ENCODE measurements at regions not wholly inside any gene's neighbourhood (a gene's known extent, or its start where the extent isn't known, plus 50 kb on each side); places are given as distances from the start of the nearest gene placed in this dataset.

DNA sequence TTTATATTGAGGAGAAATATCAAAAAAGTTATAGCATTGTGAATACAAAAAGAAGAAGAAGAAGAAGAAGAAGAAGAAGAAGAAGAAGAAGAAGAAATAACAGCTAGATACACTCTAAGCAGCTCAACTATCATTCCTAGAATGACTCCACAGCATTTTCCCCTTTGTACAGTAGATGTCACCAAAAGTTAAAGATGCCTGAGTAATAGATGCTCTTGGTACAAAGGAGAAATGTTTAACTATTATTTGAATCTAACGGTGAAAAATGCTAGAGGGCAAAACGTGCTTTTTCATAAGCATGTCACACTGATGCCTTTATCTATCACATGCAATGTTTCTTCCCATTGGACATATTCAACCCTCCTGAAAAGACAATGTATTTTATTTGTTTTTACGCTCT, 178.4 kb upstream of the GPRIN3 start:
- ChIA-PET POLR2A (no interaction called here), CTCF (no interaction called here)
- TF ChIP-seq SP1 (IDR thresholded peaks at IDR 0.05): no peak
- TF ChIP-seq FOXM1 (IDR thresholded peaks at IDR 0.05; ENCODE audit: borderline replicate concordance): no peak
- no peak for TF ChIP-seq BHLHE40 (IDR thresholded peaks at IDR 0.05; ENCODE audit: borderline replicate concordance)
- no peak for TF ChIP-seq TARDBP (IDR thresholded peaks at IDR 0.05)
- TF ChIP-seq ZNF384 (IDR thresholded peaks at IDR 0.05): no peak
- TF ChIP-seq LEF1 (IDR thresholded peaks at IDR 0.05; ENCODE audit: borderline replicate concordance): no peak
- TF ChIP-seq HDGF (IDR thresholded peaks at IDR 0.05; ENCODE audit: borderline replicate concordance): no peak
- DNase-seq (ENCODE audit: extremely low spot score): peak; percentile 17

DNA sequence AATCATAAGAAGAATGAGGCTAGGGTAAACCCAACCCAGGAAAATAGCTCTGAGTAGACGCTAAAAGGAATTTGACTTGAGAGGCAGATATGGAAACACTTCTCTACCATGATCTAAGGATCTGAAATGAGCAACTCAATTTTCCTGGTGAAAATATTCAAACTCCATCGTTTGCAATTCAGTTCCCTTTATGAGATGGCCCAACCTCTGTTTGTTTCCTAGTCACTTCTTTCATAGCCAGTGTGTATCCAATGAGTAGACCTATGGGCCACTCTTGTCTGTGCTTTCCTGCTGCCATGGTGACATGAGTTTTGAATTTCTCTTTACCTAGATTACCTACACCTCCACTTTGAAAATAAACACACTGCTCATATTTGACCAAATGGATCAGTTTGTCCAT, 176.2 kb upstream of the GPRIN3 start:
- POLR2A ChIA-PET: no interaction called here

DNA sequence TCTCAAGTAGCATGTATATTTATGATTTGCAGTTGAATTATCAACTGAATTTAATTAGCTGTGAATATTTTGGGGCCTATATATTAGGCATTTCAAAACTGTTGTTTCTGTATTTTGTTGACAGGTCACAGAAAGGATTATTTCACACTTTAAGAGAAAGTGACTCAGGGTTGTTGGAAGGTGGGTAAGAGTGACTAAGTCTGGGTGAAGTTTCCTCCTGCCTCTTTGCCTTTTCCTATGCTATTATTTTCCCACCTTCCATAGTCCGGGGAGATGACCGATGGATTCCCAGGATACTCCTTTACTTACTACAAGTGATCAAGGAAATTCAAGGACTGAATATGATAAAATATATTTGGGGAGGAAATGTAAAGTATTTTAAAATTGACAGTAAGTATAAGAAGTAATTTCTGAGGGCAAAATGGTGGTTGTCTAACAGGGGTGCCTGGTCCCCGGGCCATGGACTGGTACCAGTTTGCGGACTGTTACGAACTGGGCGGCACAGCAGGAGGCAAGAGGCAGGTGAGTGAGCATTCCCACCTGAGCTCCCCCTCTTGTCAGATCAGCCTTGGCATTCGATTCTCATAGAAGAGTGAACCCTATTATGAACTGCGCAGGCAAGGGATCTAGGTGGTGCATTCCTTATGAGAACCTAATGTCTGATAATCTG, 175.5 kb upstream of the GPRIN3 start:
- no peak for TF ChIP-seq ARNT (IDR thresholded peaks at IDR 0.05)
- no peak for TF ChIP-seq FOXK2 (IDR thresholded peaks at IDR 0.05)
- no peak for TF ChIP-seq SUZ12 (IDR thresholded peaks at IDR 0.05)
- TF ChIP-seq BHLHE40 (IDR thresholded peaks at IDR 0.05; ENCODE audit: borderline replicate concordance): no peak
- TF ChIP-seq SP1 (IDR thresholded peaks at IDR 0.05): no peak
- TF ChIP-seq L3MBTL2 (conservative IDR thresholded peaks at IDR 0.05): no peak
- TF ChIP-seq FOXA1 (IDR thresholded peaks at IDR 0.05): no peak
- TF ChIP-seq FOXM1 (IDR thresholded peaks at IDR 0.05; ENCODE audit: borderline replicate concordance): no peak
- TF ChIP-seq ELF4 (IDR thresholded peaks at IDR 0.05): no peak
- DNase-seq (ENCODE audit: extremely low spot score): no peak
- POLR2A ChIA-PET: no interaction called here
- CTCF ChIA-PET: no interaction called here

More for the DNA sequence above, 176.2 kb upstream of the GPRIN3 start:
- DNase-seq (ENCODE audit: extremely low spot score): no peak
- CTCF ChIA-PET: no interaction called here
- TF ChIP-seq ZNF384 (IDR thresholded peaks at IDR 0.05) (no peak), BHLHE40 (IDR thresholded peaks at IDR 0.05; ENCODE audit: borderline replicate concordance) (no peak), CTBP1 (IDR thresholded peaks at IDR 0.05; ENCODE audit: borderline replicate concordance) (no peak), FOXA1 (IDR thresholded peaks at IDR 0.05) (no peak), TARDBP (IDR thresholded peaks at IDR 0.05) (no peak), ELF4 (IDR thresholded peaks at IDR 0.05) (no peak)
- TF ChIP-seq, protein P1, sequence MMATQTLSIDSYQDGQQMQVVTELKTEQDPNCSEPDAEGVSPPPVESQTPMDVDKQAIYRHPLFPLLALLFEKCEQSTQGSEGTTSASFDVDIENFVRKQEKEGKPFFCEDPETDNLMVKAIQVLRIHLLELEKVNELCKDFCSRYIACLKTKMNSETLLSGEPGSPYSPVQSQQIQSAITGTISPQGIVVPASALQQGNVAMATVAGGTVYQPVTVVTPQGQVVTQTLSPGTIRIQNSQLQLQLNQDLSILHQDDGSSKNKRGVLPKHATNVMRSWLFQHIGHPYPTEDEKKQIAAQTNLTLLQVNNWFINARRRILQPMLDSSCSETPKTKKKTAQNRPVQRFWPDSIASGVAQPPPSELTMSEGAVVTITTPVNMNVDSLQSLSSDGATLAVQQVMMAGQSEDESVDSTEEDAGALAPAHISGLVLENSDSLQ (IDR thresholded peaks at IDR 0.05): no peak

DNA sequence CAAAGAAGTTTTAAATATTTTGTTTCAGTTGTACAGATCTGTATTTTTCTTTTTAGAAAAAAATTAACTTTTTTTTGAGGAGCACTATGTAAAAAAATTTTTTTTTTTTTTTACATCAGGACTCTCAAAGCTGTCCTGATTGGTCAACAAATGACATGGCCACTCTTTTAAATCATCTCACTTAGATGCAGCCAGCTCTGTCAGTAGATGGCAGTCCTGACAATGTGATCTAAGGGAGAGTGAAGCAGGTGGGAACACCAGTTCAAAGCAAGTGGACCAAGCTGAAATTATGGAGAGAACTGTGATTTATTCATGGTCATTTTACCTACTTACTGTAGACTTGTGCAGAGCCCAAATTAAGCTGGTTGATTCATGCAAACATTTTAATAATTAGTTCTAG, 174.7 kb upstream of the GPRIN3 start:
- POLR2A ChIA-PET: no interaction called here
- TF ChIP-seq, protein P1 (IDR thresholded peaks at IDR 0.05): peak; percentile 75
- TF ChIP-seq ZNF384 (IDR thresholded peaks at IDR 0.05) (peak; percentile 48), FOXM1 (IDR thresholded peaks at IDR 0.05; ENCODE audit: borderline replicate concordance) (no peak)
- CTCF ChIA-PET: no interaction called here
- DNase-seq (ENCODE audit: extremely low spot score): peak; percentile 45

DNA sequence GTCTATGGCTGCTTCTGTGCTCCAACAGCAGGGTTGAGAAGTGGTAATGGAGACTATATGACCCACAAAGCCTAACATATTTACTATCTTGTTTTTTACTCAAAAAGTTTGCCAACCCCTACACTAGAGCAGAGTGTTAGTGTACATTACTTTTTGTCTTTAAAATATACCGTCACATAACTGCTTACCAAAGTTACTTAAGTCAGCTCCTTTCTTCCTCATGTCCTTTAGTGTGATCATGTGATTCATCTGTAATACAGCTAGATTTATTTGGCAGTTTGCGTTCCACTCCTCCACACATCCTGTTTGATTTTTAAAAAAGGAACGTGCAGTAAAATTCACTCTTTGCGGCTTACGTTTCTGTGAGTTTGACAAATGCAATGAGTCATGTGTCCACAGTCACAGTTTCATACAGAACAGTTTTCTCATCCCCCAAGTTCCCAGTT, 162.4 kb upstream of the GPRIN3 start:
- CTCF ChIA-PET: interaction anchor here (0.7 kb wide), 1 partner anchor 81 kb away, joined by 3 read pairs; no protein-coding TSS in a partner anchor
- POLR2A ChIA-PET: no interaction called here
- TF ChIP-seq NFRKB (IDR thresholded peaks at IDR 0.05) (no peak), FOXK2 (IDR thresholded peaks at IDR 0.05) (no peak), SP1 (IDR thresholded peaks at IDR 0.05) (no peak), ARNT (IDR thresholded peaks at IDR 0.05) (no peak), ELF4 (IDR thresholded peaks at IDR 0.05) (no peak), FOXM1 (IDR thresholded peaks at IDR 0.05; ENCODE audit: borderline replicate concordance) (no peak), ZNF384 (IDR thresholded peaks at IDR 0.05) (no peak), HDGF (IDR thresholded peaks at IDR 0.05; ENCODE audit: borderline replicate concordance) (no peak), CTBP1 (IDR thresholded peaks at IDR 0.05; ENCODE audit: borderline replicate concordance) (no peak), TARDBP (IDR thresholded peaks at IDR 0.05) (no peak), BHLHE40 (IDR thresholded peaks at IDR 0.05; ENCODE audit: borderline replicate concordance) (no peak), SUZ12 (IDR thresholded peaks at IDR 0.05) (no peak)
- TF ChIP-seq, protein P1 (IDR thresholded peaks at IDR 0.05): no peak

DNA sequence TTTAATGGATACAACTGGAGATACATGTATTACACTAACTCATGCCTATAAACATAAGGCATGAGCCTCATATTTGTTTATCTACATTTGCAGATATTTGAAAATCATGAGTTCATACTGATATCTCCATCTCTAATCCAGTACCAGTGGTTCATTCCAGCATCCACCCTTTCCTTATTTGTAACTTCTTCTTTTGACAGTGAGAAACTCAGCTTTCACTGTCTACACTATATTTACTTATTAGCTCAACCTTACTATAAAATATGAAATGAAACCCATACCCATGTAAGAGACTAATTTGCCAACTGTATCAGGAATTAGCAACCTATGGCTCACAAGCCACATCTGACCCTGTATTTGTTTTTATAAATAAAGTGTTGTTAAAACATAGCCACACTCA, 161.9 kb upstream of the GPRIN3 start:
- ChIA-PET CTCF (interaction anchor here (0.7 kb wide), 1 partner anchor 80 kb away, joined by 3 read pairs; no protein-coding TSS in a partner anchor), POLR2A (no interaction called here)
- TF ChIP-seq SUZ12 (IDR thresholded peaks at IDR 0.05): no peak
- no peak for TF ChIP-seq FOXA1 (IDR thresholded peaks at IDR 0.05)
- no peak for TF ChIP-seq FOXK2 (IDR thresholded peaks at IDR 0.05)
- TF ChIP-seq FOXM1 (IDR thresholded peaks at IDR 0.05; ENCODE audit: borderline replicate concordance): no peak
- no peak for TF ChIP-seq CTBP1 (IDR thresholded peaks at IDR 0.05; ENCODE audit: borderline replicate concordance)
- TF ChIP-seq SP1 (IDR thresholded peaks at IDR 0.05): no peak
- TF ChIP-seq TARDBP (IDR thresholded peaks at IDR 0.05): no peak
- TF ChIP-seq L3MBTL2 (conservative IDR thresholded peaks at IDR 0.05): no peak
- TF ChIP-seq ARNT (IDR thresholded peaks at IDR 0.05): no peak
- TF ChIP-seq LEF1 (IDR thresholded peaks at IDR 0.05; ENCODE audit: borderline replicate concordance): no peak
- TF ChIP-seq ZNF384 (IDR thresholded peaks at IDR 0.05): no peak
- no peak for TF ChIP-seq BHLHE40 (IDR thresholded peaks at IDR 0.05; ENCODE audit: borderline replicate concordance)
- no peak for TF ChIP-seq HDGF (IDR thresholded peaks at IDR 0.05; ENCODE audit: borderline replicate concordance)
- TF ChIP-seq ELF4 (IDR thresholded peaks at IDR 0.05): no peak
- TF ChIP-seq, protein P1 (IDR thresholded peaks at IDR 0.05): no peak
- TF ChIP-seq NFRKB (IDR thresholded peaks at IDR 0.05): no peak
- DNase-seq (ENCODE audit: extremely low spot score): no peak

More for the DNA sequence above, 162.4 kb upstream of the GPRIN3 start:
- no peak for DNase-seq (ENCODE audit: extremely low spot score)
